Non-pigmented ciliary epithelial cell (primary cell): ENCODE measurements at regions not wholly inside any gene's neighbourhood (a gene's known extent, or its start where the extent isn't known, plus 50 kb on each side); places are given as distances from the start of the nearest gene placed in this dataset.
"Not testable (repeated sequence)": the region's sequence is repeated elsewhere in the genome, so short reads cannot be mapped to it uniquely, and the experiment has no call there.

Experiments
- DNase-seq: peaks from one replicate; pipeline ENCODE4 v3.0.0-alpha.2; 2010; ENCODE audit warnings: low read depth

GRCh38 chr19:56894626-56895025, 54.1 kb upstream of the PEG3 start:
- no peak for DNase-seq

- DNase-seq = no peak
Measured at GRCh38 chr19:56896095-56896494, 55.6 kb upstream of the PEG3 start.

- DNase-seq = no peak
Measured at GRCh38 chr19:56899943-56900342, 59.4 kb upstream of the PEG3 start.

- no peak for DNase-seq
Measured at GRCh38 chr19:56900573-56901097, 60.1 kb upstream of the PEG3 start.

GRCh38 chr19:56905631-56906150, 65.2 kb upstream of the PEG3 start:
- no peak for DNase-seq

- no peak for DNase-seq
Measured at GRCh38 chr19:56912401-56913112, 72.0 kb upstream of the PEG3 start.

- DNase-seq = not testable (repeated sequence)
Measured at GRCh38 chr19:56913113-56913455, 72.6 kb upstream of the PEG3 start.

- no peak for DNase-seq
Measured at GRCh38 chr19:56916528-56916927, 76.0 kb upstream of the PEG3 start.

GRCh38 chr19:56917529-56917928, 77.0 kb upstream of the PEG3 start:
- DNase-seq = no peak

GRCh38 chr19:56917998-56918397, 77.5 kb upstream of the PEG3 start:
- no peak for DNase-seq

- no peak for DNase-seq
Measured at GRCh38 chr19:56918682-56919307, 78.3 kb upstream of the PEG3 start.

GRCh38 chr19:56919308-56919995, 78.9 kb upstream of the PEG3 start:
- DNase-seq = no peak

GRCh38 chr19:56926094-56926493, 85.6 kb upstream of the PEG3 start:
- not testable (repeated sequence) for DNase-seq

- no peak for DNase-seq
Measured at GRCh38 chr19:56927294-56927693, 86.8 kb upstream of the PEG3 start.

- DNase-seq = no peak
Measured at GRCh38 chr19:56927791-56928207, 87.3 kb upstream of the PEG3 start.

GRCh38 chr19:56930647-56931535, 90.4 kb upstream of the PEG3 start:
- DNase-seq = no peak

- no peak for DNase-seq
Measured at GRCh38 chr19:56933014-56933705, 92.6 kb upstream of the PEG3 start.

GRCh38 chr19:56934438-56935090, 94.0 kb upstream of the PEG3 start:
- no peak for DNase-seq

GRCh38 chr19:56939951-56940350, 99.4 kb upstream of the PEG3 start:
- no peak for DNase-seq

- no peak for DNase-seq
Measured at GRCh38 chr19:56942756-56943155, 102.2 kb upstream of the PEG3 start.

- no peak for DNase-seq
Measured at GRCh38 chr19:56946159-56946558, 105.6 kb upstream of the PEG3 start.
